Activated CD8-positive, alpha-beta T cell treated with anti-CD3 and anti-CD28 coated beads for 36 hours (primary cell): ENCODE measurements at regions not wholly inside any gene's neighbourhood (a gene's known extent, or its start where the extent isn't known, plus 50 kb on each side); places are given as distances from the start of the nearest gene placed in this dataset.

Source experiments
- ATAC-seq: fragments of 200-7000 bp; cut with Tn5 transposase; one replicate; pipeline ENCODE4 v1.10.0; 2021; ENCODE audit warnings: mild to moderate bottlenecking, moderate library complexity
- CTCF ChIA-PET: fragments of 350-600 bp; sonication (Branson Sonifier 250); formaldehyde crosslinking; loops from one replicate; lab custom pipeline; 2021; ENCODE audit warnings: antibody characterized with exemption; lab: Charles Lee
- POLR2A ChIA-PET: fragments of 350-600 bp; sonication (Branson Sonifier 250); formaldehyde crosslinking; loops from one replicate; lab custom pipeline; 2021; ENCODE audit warnings: antibody characterized with exemption; lab: Charles Lee
- DNase-seq: peaks from one replicate; pipeline ENCODE4 v3.0.0-alpha.2; 2020
- H3K27ac Mint-ChIP-seq: one replicate; pipeline ENCODE4 v1.8.0; 2021; ENCODE audit warnings: mild to moderate bottlenecking, mixed read lengths
- H3K27me3 Mint-ChIP-seq: one replicate; pipeline ENCODE4 v1.8.0; 2021; ENCODE audit warnings: mixed read lengths
- H3K36me3 Mint-ChIP-seq: one replicate; pipeline ENCODE4 v1.8.0; 2021; ENCODE audit warnings: low read depth, mixed read lengths
- H3K4me1 Mint-ChIP-seq: one replicate; pipeline ENCODE4 v1.8.0; 2021; ENCODE audit warnings: low read depth, mixed read lengths
- H3K4me3 Mint-ChIP-seq: one replicate; pipeline ENCODE4 v1.8.0; 2021; ENCODE audit warnings: mild to moderate bottlenecking, moderate library complexity, mixed read lengths
- H3K9me3 Mint-ChIP-seq: one replicate; pipeline ENCODE4 v1.8.0; 2021; ENCODE audit warnings: mixed read lengths
- intact Hi-C: fragments of 100-400 bp; cut with micrococcal nuclease; formaldehyde crosslinking; loops from one replicate; pipeline ENCODE4 v1.10.0; 2022
- TF ChIP-seq, protein P1 (sequence below): fragments of 200-600 bp; IDR thresholded peaks from one replicate; pipeline ENCODE4 v1.8.0; 2022; ENCODE audit warnings: antibody characterized with exemption, mild to moderate bottlenecking

DNA sequence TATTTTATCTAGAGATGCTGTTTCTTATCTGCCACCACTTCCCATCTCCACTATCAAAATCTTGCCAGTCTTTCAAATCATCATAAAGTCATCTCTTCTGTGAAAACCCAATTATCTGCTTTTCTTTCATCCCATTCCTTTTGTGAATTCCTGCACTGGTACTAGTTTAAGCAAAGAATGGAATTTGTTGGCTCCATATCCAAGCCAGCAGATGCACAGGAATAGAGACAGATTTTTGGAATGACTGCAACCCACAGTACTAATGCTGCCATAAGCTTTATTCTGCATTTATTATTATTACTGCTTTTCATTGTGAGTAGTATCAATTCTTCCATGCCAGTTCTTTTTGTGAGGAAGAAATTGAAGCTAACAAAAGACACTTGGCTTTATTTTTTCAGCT is 616.7 kb downstream of the RAPGEF2 start:
- Mint-ChIP-seq H3K27me3 (no peaks in the 10 kb centered on the region), H3K4me1 (no peaks in the 10 kb centered on the region), H3K4me3 (no peak overlapping the region), H3K36me3 (no peaks in the 10 kb centered on the region), H3K27ac (no peak overlapping the region), H3K9me3 (peaks cover 2% of the 10 kb centered on the region)
- POLR2A ChIA-PET: no interaction called here
- intact Hi-C loops: no loop called here
- CTCF ChIA-PET: interaction anchor here (1.2 kb wide), 1 partner anchor 15 kb away, joined by 3 read pairs; no protein-coding TSS in a partner anchor
- DNase-seq: no peak
- ATAC-seq: no peak
- TF ChIP-seq, protein P1, sequence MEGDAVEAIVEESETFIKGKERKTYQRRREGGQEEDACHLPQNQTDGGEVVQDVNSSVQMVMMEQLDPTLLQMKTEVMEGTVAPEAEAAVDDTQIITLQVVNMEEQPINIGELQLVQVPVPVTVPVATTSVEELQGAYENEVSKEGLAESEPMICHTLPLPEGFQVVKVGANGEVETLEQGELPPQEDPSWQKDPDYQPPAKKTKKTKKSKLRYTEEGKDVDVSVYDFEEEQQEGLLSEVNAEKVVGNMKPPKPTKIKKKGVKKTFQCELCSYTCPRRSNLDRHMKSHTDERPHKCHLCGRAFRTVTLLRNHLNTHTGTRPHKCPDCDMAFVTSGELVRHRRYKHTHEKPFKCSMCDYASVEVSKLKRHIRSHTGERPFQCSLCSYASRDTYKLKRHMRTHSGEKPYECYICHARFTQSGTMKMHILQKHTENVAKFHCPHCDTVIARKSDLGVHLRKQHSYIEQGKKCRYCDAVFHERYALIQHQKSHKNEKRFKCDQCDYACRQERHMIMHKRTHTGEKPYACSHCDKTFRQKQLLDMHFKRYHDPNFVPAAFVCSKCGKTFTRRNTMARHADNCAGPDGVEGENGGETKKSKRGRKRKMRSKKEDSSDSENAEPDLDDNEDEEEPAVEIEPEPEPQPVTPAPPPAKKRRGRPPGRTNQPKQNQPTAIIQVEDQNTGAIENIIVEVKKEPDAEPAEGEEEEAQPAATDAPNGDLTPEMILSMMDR: no peak

DNA sequence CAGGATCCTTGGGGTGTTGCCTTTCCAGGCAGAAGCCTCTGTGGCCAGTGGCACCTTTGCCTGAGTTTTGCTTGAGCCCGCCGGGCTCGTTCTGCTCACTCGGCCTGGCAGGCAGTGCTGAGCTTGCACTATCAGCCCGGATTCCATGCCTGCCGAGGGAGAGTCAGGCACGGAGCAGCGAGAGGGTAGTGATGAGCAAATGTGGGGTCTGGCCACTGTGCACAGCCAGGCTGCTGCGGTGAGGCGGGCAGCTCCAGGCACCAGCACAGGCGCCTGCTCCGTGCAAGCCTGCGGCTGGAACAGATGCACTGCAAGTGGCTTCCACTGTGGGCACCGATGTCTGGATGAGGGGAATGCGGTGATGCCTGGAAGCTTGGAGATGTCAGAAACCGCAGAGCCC is 619.2 kb downstream of the RAPGEF2 start:
- no peak for DNase-seq
- ChIA-PET POLR2A (no interaction called here), CTCF (no interaction called here)
- Mint-ChIP-seq H3K36me3 (no peaks in the 10 kb centered on the region), H3K4me3 (no peak overlapping the region), H3K9me3 (peaks cover 2% of the 10 kb centered on the region), H3K4me1 (no peaks in the 10 kb centered on the region), H3K27me3 (no peaks in the 10 kb centered on the region), H3K27ac (no peak overlapping the region)
- TF ChIP-seq, protein P1: no peak
- no peak for ATAC-seq
- intact Hi-C loops: no loop called here

DNA sequence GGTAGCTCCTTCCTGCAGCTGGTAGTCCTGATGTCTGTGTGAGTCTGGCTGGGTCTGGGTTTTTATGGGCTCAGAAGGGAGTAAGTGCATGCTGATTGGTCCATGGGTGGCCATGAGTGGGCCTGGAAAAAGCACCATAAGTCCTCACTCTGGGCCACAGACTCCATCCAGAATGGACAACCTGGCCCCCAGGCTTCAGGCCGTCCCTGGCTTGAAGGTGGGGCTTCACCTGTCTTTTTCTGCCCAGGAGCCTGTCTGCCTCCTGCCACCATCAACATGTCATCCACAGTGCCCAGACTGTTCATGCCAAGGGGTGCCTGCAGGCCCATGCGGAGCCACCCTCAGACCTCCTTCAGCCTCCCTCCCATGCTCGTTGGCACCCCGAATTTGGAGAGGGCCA is 620.0 kb downstream of the RAPGEF2 start:
- ChIA-PET CTCF (no interaction called here), POLR2A (no interaction called here)
- TF ChIP-seq, protein P1: no peak
- Mint-ChIP-seq H3K36me3 (no peaks in the 10 kb centered on the region), H3K27me3 (no peaks in the 10 kb centered on the region), H3K27ac (no peak overlapping the region), H3K9me3 (peaks cover 2% of the 10 kb centered on the region), H3K4me1 (no peaks in the 10 kb centered on the region), H3K4me3 (no peak overlapping the region)
- intact Hi-C loops: no loop called here
- DNase-seq (no peak), ATAC-seq (no peak)

- DNase-seq (no peak), ATAC-seq (no peak)
- peaks cover 2% of the 10 kb centered on the region for H3K9me3 Mint-ChIP-seq
- POLR2A ChIA-PET: no interaction called here
- CTCF ChIA-PET: no interaction called here
- no peak overlapping the region for H3K4me3 Mint-ChIP-seq
- H3K36me3 Mint-ChIP-seq: no peaks in the 10 kb centered on the region
- TF ChIP-seq, protein P1: no peak
- H3K4me1 Mint-ChIP-seq: no peaks in the 10 kb centered on the region
- H3K27me3 Mint-ChIP-seq: no peaks in the 10 kb centered on the region
- intact Hi-C loops: no loop called here
- H3K27ac Mint-ChIP-seq: no peak overlapping the region
Measured at GRCh38 chr4:159723341-159724048, 620.6 kb downstream of the RAPGEF2 start.

- H3K9me3 Mint-ChIP-seq: peaks cover 2% of the 10 kb centered on the region
- DNase-seq (no peak), ATAC-seq (no peak)
- ChIA-PET POLR2A (no interaction called here), CTCF (interaction anchor here (0.6 kb wide), 1 partner anchor 652 kb away, joined by 3 read pairs; no protein-coding TSS in a partner anchor)
- intact Hi-C loops: no loop called here
- no peak overlapping the region for H3K4me3 Mint-ChIP-seq
- H3K27me3 Mint-ChIP-seq: no peaks in the 10 kb centered on the region
- H3K36me3 Mint-ChIP-seq: no peaks in the 10 kb centered on the region
- H3K27ac Mint-ChIP-seq: no peak overlapping the region
- H3K4me1 Mint-ChIP-seq: no peaks in the 10 kb centered on the region
- TF ChIP-seq, protein P1: no peak
Measured at GRCh38 chr4:159725571-159725970, 622.7 kb downstream of the RAPGEF2 start.
